ENCODE measurements at regions not wholly inside any gene's neighbourhood (a gene's known extent, or its start where the extent isn't known, plus 50 kb on each side); places are given as distances from the start of the nearest gene placed in this dataset.

DNA sequence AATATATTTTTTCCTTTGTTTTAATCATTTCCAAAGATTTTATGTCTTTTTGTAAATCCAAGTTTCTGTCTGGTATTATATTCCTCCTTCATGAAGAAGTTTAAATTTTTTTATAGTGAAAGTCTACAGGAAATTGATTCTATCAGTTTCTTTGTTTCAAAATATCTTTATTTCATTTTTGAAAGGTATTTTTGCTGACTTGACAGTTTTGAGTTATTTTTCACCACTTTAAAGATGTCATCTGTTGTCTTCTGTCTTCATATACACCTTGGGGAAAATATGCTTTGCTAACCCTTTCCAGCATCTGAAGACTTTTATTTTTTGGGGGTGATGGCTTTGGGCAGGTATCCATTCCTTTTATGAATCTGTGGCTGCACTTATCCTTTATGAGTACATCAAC lies 164.4 kb upstream of the EPHA5 start:
- no peak for DNase-seq

DNA sequence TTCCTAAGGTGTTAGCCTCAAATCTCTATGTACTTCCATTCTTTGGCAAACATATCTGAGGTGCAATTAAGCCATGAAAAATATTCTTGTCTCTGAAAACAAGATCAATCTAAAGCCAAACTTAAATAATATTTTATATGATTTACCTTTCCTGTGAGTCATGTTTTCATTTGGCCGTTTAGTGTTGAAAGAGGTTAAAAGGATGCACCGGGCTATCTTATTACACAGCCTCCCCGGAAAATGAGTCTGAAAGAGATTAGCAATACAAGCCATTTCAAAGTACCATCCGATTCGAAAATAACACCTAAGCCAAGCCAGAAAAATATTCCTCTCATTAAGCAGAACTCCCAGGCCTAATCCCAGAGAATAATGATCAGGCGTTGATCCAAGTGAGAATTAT lies 161.5 kb upstream of the EPHA5 start:
- no peak for DNase-seq

DNA sequence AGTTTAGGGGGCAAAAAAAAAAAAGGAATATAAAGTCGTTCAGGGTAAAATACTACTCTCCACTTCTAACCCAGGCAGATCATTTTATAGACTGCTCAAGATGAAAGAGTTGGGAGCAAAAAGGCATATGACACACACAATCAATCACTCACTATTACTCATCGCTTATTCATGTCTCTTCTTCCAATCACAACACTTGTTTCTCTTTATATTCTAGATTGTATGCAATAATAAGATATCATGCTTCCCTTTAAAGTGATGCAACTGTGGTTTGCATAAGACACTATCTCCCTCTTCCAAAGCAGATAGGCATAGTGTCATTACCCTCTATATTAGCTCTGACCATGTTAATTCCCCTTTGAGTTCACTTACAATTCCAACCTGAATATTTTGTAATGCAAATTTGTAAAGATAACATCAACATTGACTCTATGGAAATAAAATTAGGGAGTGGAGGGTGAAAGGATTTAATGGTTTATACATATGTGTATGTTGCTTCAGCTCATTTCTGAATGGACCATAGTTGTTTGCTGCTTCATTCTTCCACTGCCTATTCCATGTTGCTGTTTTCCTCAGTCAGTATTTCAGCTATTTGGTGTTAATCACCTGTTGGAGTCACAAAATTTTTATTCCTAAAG lies 154.9 kb upstream of the EPHA5 start:
- no peak for DNase-seq

GRCh38 chr4:65819192-65819591 lies 148.9 kb upstream of the EPHA5 start:
- DNase-seq = no peak

DNA sequence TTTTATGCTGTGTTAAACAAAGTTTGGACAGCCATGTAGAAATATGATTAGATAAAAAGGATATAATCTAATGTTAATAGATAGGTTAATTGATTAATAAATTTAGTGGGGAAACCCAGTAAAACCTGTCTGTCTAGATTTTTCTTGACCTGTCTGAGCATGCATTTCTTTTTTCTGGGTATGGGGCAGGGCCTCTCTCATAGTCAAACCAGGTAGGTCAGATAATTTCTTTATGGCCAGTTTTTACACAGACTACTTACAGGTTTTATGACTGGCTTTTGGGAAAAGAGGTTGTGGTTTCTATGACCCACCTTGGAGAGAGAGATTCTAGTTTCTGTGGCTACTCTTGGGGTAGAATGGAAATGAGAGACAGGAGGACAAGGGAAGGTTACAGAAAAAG lies 135.6 kb upstream of the EPHA5 start:
- no peak for DNase-seq

GRCh38 chr4:65799513-65799912 lies 129.2 kb upstream of the EPHA5 start:
- no peak for DNase-seq

DNA sequence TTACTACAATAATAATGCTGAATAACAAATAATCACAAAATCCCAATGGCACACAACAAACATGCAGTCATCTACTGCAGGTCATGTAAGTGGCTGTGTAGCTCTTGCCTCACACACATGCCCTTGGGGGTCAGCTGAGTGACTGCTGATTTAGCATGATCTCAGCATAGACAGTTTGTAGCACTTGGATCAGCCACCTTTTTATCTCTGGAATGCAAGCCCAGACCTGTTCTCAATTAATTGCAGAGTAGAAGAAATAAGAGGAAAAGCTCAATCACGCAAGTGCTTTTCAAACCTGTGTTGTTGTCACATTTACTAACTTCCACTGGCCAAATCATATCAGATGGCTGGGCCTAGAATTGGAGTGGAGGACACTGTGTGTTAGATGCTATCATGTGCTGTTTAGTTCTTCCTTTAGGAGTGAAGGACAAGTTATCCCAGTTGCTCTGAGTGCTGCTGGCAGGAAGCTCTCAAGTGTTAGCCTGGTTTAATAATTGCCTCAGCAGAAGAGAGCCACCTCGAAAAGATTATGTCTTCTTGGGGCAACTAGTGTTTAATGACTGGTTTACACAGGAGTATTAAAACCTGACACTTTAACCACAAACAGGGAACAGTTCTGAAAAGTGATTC lies 128.3 kb upstream of the EPHA5 start:
- no peak for DNase-seq

DNA sequence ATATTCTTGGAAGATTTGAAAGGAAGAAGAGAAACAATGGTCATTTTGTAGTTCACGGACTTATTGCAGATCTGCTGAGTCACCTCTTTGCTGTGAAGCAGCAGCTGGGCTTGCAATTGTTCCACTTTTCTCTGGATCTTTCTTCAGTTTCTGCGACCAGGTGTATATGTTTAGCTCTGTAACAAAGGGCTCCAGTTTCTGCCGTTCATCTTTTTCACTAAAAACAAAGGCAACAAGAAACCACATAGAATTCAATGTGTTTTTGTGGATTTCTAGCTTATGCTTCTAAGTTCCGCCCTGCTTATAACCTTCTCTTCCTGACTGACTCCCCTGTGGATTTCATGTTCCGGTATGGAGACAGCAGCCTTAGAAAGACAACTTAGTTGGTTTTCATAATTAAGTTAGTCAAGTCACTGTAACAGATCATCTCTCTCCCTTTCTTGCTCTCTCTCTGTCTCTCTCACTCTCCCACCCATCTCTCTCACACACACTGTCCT lies 121.6 kb upstream of the EPHA5 start:
- no peak for DNase-seq

- DNase-seq = no peak
Measured at GRCh38 chr4:65791111-65791811, 121.0 kb upstream of the EPHA5 start.

GRCh38 chr4:65789805-65790204 lies 119.5 kb upstream of the EPHA5 start:
- no peak for DNase-seq

- no peak for DNase-seq
Measured at GRCh38 chr4:65789341-65789740, 119.1 kb upstream of the EPHA5 start.

- no peak for DNase-seq
Measured at GRCh38 chr4:65777270-65777669, 107.0 kb upstream of the EPHA5 start.

- no peak for DNase-seq
Measured at GRCh38 chr4:65773636-65774035, 103.3 kb upstream of the EPHA5 start.

GRCh38 chr4:65747386-65747785 lies 77.1 kb upstream of the EPHA5 start:
- no peak for DNase-seq

GRCh38 chr4:65738134-65738533 lies 67.8 kb upstream of the EPHA5 start:
- no peak for DNase-seq

DNA sequence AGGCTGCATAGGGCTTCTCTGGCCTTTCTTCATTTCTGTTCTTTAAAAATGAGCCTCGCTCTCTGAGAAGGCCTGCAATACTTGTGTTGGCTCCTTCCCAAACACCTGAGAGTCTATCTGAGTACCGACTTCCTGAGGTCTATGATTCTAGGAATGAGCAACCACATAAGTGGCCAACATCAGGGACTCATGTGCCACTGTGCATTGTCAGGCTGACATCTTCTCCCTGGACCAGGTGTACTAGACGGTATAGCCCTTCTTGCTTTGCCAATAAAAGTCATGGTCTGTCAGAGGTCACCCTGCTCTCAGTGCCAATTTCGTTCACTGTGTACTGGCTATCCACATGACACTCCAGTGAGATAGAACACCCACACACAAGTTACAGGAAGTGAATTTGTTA lies 67.4 kb upstream of the EPHA5 start:
- no peak for DNase-seq

GRCh38 chr4:65724973-65725372 lies 54.7 kb upstream of the EPHA5 start:
- DNase-seq = no peak
